HAP-1 (cell line): ENCODE measurements at regions not wholly inside any gene's neighbourhood (a gene's known extent, or its start where the extent isn't known, plus 50 kb on each side); places are given as distances from the start of the nearest gene placed in this dataset.
"Not testable (repeated sequence)": the region's sequence is repeated elsewhere in the genome, so short reads cannot be mapped to it uniquely, and the experiment has no call there.

ENCODE experiments used
- DNase-seq, 2 experiments: peaks; one replicate each; pipeline ENCODE4 v3.0.0-alpha.2; 2016 to 2020; ENCODE audit warnings: low spot score in 2 of 2
- H3K27me3 ChIP-seq: fragments of 250-450 bp; sonication (Bioruptor Pico); 2 replicates; pipeline ENCODE4 v1.5.1; 2020; ENCODE audit warnings: low read depth, mild to moderate bottlenecking, moderate library complexity
- H3K36me3 ChIP-seq: fragments of 250-450 bp; sonication (Bioruptor Pico); replicated peaks from 2 replicates; pipeline ENCODE4 v1.5.1; 2020; ENCODE audit warnings: mild to moderate bottlenecking
- H3K4me1 ChIP-seq: fragments of 250-450 bp; sonication (Bioruptor Pico); 2 replicates; pipeline ENCODE4 v1.5.1; 2020; ENCODE audit warnings: mild to moderate bottlenecking
- H3K4me3 ChIP-seq: fragments of 250-450 bp; sonication (Bioruptor Pico); 2 replicates; pipeline ENCODE4 v1.5.1; 2020; ENCODE audit warnings: mild to moderate bottlenecking, moderate library complexity
- H3K9me3 ChIP-seq: fragments of 250-450 bp; sonication (Bioruptor Pico); 2 replicates; pipeline ENCODE4 v1.5.1; 2020; ENCODE audit warnings: mild to moderate bottlenecking, moderate library complexity
- in situ Hi-C: fragments of 300-500 bp; cut with MboI; formaldehyde crosslinking; loops from 3 replicates; pipeline ENCODE4 v1.14.3; 2020; ENCODE audit warnings: low sequenced_read_pairs, inconsistent platforms, mixed read lengths

- Histone ChIP-seq H3K4me3 (no peak overlapping the region), H3K36me3 (no peaks in the 10 kb centered on the region), H3K27me3 (no peaks in the 10 kb centered on the region), H3K9me3 (no peaks in the 10 kb centered on the region; the same call in none of the 2 replicates), H3K4me1 (peaks cover 14% of the 10 kb centered on the region)
- DNase-seq = no peak
- in situ Hi-C loops = no loop called here
These were observed 483.8 kb downstream of the DMAC1 start for GRCh38 chr9:7315746-7316145.

GRCh38 chr9:7315116-7315515 lies 484.5 kb downstream of the DMAC1 start:
- Histone ChIP-seq H3K4me3 (no peak overlapping the region), H3K36me3 (no peaks in the 10 kb centered on the region), H3K4me1 (peaks cover 14% of the 10 kb centered on the region), H3K9me3 (no peaks in the 10 kb centered on the region; the same call in none of the 2 replicates), H3K27me3 (no peaks in the 10 kb centered on the region)
- in situ Hi-C loops = no loop called here
- DNase-seq = no peak

DNA sequence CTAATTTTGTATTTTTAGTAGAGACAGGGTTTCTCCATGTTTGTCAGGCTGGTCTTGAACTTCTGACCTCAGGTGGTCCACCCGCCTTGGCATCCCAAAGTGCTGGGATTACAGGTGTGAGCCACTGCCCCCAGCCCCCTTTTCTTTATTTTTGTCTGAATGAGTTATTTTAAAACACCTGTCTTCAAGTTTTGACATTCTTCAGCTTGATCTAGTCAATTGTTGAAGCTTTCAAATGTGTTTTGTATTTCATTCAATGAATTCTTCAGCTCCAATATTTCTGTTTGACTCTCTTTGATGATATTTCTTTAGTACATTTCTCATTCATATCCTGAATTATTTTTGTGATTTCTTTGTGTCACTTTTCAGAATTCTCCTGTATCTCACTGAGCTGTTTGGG lies 486.2 kb downstream of the DMAC1 start:
- Histone ChIP-seq H3K27me3 (no peaks in the 10 kb centered on the region), H3K4me3 (no peak overlapping the region), H3K36me3 (no peaks in the 10 kb centered on the region), H3K4me1 (peaks cover 14% of the 10 kb centered on the region), H3K9me3 (no peaks in the 10 kb centered on the region; the same call in none of the 2 replicates)
- in situ Hi-C loops = no loop called here
- no peak for DNase-seq

DNA sequence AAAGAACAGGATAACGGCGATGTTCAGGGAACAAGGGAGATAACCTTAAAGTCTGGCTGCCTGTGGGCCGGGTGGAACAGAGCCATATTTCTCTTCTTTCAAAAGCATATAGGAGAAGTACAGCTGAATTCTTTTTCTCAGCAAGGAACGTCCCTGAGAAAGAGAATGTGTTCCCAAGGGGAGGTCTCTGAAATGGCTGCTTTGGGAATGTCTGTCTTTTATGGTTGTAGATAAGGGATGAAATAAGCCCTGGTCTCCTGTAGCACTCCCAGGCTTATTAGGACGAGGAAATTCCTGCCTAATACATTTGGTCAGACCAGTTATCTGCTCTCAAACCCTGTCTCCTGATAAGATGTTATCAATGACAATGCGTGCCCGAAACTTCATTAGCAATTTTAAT lies 490.5 kb downstream of the DMAC1 start:
- H3K9me3 ChIP-seq, H3K4me3 ChIP-seq, in situ Hi-C loops, H3K4me1 ChIP-seq, H3K27me3 ChIP-seq, DNase-seq, H3K36me3 ChIP-seq: not testable (repeated sequence)

DNA sequence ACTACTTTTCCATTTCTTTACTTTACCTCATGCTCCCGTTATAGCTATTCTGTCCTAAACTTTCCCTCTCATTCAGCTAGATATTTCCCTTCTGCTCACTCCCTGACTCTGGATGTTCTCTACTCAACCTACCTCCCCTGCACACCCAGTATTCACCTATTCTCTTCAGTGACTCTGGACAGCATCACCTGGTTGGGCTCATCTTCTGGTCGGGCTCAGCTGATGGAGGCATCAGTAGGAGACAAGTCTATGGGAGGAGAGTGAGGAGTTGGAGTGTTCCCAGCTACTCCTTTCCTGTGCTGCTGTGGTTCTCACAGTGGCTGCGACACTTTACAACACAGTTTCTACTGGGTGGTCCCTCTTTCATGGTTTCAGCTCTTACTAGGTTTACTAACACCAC lies 493.9 kb downstream of the DMAC1 start:
- Histone ChIP-seq H3K9me3 (no peaks in the 10 kb centered on the region), H3K27me3 (no peaks in the 10 kb centered on the region), H3K4me3 (no peak overlapping the region), H3K36me3 (no peaks in the 10 kb centered on the region), H3K4me1 (no peaks in the 10 kb centered on the region)
- in situ Hi-C loops = no loop called here
- no peak for DNase-seq

GRCh38 chr9:7304627-7304995 lies 495.0 kb downstream of the DMAC1 start:
- Histone ChIP-seq H3K27me3 (no peaks in the 10 kb centered on the region), H3K9me3 (no peaks in the 10 kb centered on the region), H3K4me1 (no peaks in the 10 kb centered on the region), H3K4me3 (no peak overlapping the region), H3K36me3 (no peaks in the 10 kb centered on the region)
- no peak for DNase-seq
- in situ Hi-C loops = no loop called here

DNA sequence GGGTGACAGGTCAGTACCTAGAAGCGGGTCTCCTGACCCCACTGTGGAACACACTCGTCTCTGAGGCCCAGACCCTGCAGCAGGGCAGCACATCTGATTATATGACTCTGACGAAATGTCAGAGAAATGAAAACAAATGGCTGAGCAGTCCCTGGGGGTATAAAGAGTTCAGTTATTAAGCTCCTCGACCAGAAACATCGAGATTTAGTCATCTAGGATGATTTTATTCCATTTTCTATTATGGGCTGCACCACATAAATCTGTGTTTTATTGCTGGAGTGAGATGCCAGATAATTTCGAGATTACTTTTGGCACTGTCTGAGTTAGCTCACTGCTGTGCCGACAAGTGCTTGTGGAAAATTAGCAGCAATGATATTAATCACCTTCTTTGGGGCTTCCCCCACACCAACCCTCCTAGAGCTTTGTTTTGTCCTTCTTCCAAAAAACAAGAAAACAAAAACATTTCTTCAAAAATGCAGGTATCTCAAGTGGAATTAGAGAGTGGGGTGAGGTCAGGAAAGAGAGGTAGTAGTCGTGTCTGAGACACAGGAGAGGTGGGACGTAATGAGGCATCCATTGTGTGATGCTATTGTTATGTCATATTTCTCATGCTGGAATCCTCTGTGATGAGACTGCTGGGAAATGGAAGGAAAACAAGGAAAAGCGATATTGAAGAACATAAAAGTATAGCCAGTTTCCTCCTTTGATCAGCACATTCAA lies 495.5 kb downstream of the DMAC1 start:
- Histone ChIP-seq H3K9me3 (no peaks in the 10 kb centered on the region), H3K4me1 (no peaks in the 10 kb centered on the region), H3K4me3 (no peak overlapping the region), H3K36me3 (no peaks in the 10 kb centered on the region), H3K27me3 (no peaks in the 10 kb centered on the region)
- DNase-seq = no peak
- in situ Hi-C loops = no loop called here

DNA sequence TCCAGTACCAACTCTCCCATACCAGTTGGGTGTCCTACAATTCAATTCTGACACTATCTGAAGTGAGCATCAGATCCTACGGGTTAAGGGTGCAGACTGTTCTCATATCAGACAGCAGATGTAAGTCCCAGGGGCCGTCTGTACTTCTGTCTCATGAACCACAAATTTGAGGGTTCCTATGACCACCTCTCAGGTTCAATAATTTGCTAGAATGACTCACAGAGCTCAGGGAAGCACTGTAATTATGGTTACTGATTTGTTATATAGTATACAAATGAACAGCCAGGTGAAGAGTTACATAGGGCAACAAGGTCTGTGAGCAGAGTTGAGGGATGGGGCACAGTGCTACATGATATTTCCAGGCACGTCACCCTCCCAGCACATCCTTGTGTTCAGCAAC lies 499.1 kb downstream of the DMAC1 start:
- Histone ChIP-seq H3K9me3 (no peaks in the 10 kb centered on the region), H3K36me3 (no peaks in the 10 kb centered on the region), H3K4me3 (no peak overlapping the region), H3K27me3 (no peaks in the 10 kb centered on the region), H3K4me1 (no peaks in the 10 kb centered on the region)
- in situ Hi-C loops = no loop called here
- no peak for DNase-seq

DNA sequence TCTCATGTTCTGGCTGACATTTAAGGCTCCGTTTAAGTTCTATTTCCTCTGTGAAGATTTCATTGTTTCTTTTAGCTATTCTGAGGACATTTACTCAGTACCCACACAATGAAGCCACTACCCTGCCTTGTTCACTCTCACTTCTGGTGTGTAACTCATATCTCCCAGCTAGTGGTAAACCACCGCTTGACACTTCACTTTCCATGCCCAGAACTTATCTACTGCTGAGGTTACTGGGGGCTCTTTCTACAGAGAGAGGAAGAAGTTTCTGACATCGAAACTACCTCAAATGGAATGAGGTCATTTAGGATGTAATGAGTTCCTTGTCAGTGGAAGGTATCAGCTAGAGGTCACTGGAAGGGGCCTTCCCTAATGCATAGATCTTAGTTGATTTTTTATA lies 501.5 kb downstream of the DMAC1 start:
- Histone ChIP-seq H3K9me3 (no peaks in the 10 kb centered on the region), H3K4me3 (no peak overlapping the region), H3K36me3 (no peaks in the 10 kb centered on the region), H3K27me3 (no peaks in the 10 kb centered on the region), H3K4me1 (no peaks in the 10 kb centered on the region)
- in situ Hi-C loops = no loop called here
- DNase-seq = no peak

GRCh38 chr9:7297521-7297920 lies 502.1 kb downstream of the DMAC1 start:
- in situ Hi-C loops = no loop called here
- no peaks in the 10 kb centered on the region for H3K9me3 ChIP-seq
- H3K36me3 ChIP-seq = no peaks in the 10 kb centered on the region
- H3K27me3 ChIP-seq = no peaks in the 10 kb centered on the region
- H3K4me3 ChIP-seq = no peak overlapping the region
- no peaks in the 10 kb centered on the region for H3K4me1 ChIP-seq
- DNase-seq = no peak

GRCh38 chr9:7293091-7293490 lies 506.5 kb downstream of the DMAC1 start:
- in situ Hi-C loops = no loop called here
- Histone ChIP-seq H3K27me3 (no peaks in the 10 kb centered on the region), H3K4me1 (no peaks in the 10 kb centered on the region), H3K9me3 (no peaks in the 10 kb centered on the region), H3K4me3 (no peak overlapping the region), H3K36me3 (no peaks in the 10 kb centered on the region)
- DNase-seq = no peak

GRCh38 chr9:7289773-7290172 lies 509.8 kb downstream of the DMAC1 start:
- in situ Hi-C loops = no loop called here
- no peak for DNase-seq
- no peak overlapping the region for H3K4me3 ChIP-seq
- H3K36me3 ChIP-seq = no peaks in the 10 kb centered on the region
- H3K27me3 ChIP-seq = 0 out of 2 replicates have a peak, but pooled peaks cover 2% of the 10 kb centered on the region
- no peaks in the 10 kb centered on the region for H3K4me1 ChIP-seq
- H3K9me3 ChIP-seq = no peaks in the 10 kb centered on the region

DNA sequence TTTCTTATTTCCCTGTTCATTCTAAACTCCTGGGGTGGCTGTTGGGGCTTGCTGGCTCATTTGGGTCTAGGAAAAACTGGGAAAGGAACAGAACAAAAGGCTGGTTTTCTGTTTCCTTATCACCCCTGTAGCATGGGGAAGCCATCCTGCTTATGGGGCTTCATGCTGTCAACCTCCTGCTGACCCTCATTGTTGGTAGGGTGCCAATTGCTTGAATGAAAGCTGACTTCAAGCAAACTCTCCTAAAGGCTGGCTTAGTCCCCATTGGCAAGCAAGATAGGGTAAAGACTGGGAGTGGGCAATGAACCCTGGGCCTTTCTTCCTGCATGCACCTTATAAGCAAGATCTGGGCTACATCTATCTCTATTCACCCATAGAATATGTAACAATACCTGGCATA lies 511.6 kb downstream of the DMAC1 start:
- Histone ChIP-seq H3K4me3 (no peak overlapping the region), H3K9me3 (no peaks in the 10 kb centered on the region), H3K4me1 (no peaks in the 10 kb centered on the region), H3K27me3 (0 out of 2 replicates have a peak, but pooled peaks cover 2% of the 10 kb centered on the region), H3K36me3 (no peaks in the 10 kb centered on the region)
- in situ Hi-C loops = no loop called here
- no peak for DNase-seq

- H3K4me1 ChIP-seq = no peaks in the 10 kb centered on the region
- H3K4me3 ChIP-seq = no peak overlapping the region
- no peaks in the 10 kb centered on the region for H3K9me3 ChIP-seq
- in situ Hi-C loops = no loop called here
- 0 out of 2 replicates have a peak, but pooled peaks cover 2% of the 10 kb centered on the region for H3K27me3 ChIP-seq
- no peaks in the 10 kb centered on the region for H3K36me3 ChIP-seq
- DNase-seq = no peak
These were observed 512.5 kb downstream of the DMAC1 start for GRCh38 chr9:7287065-7287464.

- H3K4me1 ChIP-seq = no peaks in the 10 kb centered on the region
- no peak for DNase-seq
- H3K36me3 ChIP-seq = no peaks in the 10 kb centered on the region
- H3K4me3 ChIP-seq = no peak overlapping the region
- 0 out of 2 replicates have a peak, but pooled peaks cover 2% of the 10 kb centered on the region for H3K27me3 ChIP-seq
- no peaks in the 10 kb centered on the region for H3K9me3 ChIP-seq
- in situ Hi-C loops = no loop called here
These were observed 513.5 kb downstream of the DMAC1 start for GRCh38 chr9:7286101-7286500.
